Activated naive CD4-positive, alpha-beta T cell treated with anti-CD3 and anti-CD28 coated beads, Interleukin-2, amount 50 U/mL, for 16 hours (primary cell): ENCODE measurements at regions not wholly inside any gene's neighbourhood (a gene's known extent, or its start where the extent isn't known, plus 50 kb on each side); places are given as distances from the start of the nearest gene placed in this dataset.

Experiments used
- DNase-seq: peaks from one replicate; pipeline ENCODE4 v3.0.0-alpha.2; 2020

DNA sequence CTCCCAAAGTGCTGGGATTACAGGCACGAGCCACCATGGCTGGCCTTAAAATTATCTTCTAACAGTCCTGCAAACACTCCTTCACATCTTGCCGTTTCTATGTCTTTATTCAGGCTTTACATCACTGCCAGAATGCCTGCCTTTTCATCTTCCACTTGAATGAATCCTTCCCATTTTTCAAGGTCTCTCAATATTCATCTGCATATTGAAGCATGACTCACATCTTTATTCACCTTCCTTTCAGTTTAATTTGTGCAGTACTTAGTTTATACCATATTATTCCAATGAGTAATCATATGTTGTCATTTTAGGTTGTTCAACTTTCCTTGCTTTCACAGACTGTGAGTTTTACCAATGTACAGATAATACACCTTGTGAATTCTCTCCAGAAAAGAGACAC lies 510.1 kb upstream of the PIK3C3 start:
- DNase-seq: no peak

DNA sequence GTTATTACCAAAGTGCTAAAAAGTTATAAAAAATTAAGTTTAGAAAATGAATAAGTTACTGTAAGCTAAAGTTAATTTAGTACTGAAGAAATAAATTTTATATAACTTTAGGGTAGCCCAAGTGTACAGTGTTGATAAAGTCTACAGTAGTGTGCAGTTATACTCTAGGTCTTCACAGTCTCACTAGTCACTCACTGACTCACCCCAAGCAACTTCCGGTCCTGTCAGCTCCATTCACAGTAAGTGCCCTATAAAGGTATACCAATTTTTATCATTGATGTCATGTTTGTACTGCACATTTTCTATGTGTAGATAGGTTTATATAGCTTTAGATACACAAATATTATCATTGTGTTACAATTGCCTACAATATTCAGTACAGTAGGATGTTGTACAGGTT lies 518.3 kb upstream of the PIK3C3 start:
- DNase-seq: no peak

DNA sequence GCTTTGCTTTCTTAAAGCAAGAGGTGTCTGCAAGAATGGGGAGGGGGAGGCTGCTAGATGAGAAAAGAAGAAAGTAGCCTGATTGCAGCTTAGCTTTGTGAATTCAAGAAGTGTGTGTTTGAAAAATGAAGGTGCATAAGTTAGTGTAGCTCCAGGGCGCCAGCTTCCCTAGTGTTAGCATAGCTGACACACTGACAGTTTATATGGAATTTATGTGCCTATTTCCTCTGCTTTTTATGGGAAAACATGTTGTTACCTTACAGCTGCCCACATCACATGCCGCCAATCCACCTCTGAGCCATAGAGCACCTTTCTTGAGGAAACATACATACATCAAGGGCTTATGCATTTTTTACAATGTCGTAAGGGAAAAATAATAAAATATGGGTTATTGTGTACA lies 536.4 kb upstream of the PIK3C3 start:
- no peak for DNase-seq

DNA sequence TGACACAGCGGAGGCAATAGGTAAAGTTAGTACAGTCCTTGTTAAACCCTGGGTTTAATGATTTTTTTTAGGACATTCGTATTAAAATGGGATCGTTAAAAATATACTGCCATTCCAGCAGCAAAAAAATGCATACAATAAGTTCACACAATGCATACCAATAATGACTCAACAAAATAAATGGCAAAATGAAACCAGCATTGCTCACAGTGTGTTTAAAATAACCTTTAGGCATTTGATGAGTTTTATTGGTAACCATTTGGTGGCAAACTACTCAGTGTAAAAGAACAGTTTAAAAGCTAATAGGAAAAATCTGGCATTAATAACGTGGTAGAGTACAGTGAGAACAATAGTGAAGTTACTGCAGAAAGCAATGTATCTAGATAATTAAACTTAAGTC lies 539.0 kb upstream of the PIK3C3 start:
- no peak for DNase-seq

DNA sequence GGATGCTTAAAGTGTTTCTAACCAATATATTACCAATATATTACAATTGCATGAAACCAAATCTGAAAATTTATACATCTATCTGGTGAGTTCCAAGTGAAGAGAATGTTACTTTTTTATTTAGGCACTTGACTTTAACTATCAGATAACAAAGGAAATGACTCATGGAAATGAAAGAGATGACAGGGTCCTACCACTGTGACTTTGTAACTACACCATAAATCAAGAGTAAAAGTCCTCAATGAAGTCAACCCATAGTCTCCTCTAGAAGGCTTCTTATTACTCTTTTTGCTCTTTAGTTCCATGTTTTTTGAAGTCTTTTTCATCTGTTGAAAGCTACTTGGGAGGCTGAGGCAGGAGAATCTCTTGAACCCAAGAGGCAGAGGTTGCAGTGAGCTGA lies 545.0 kb upstream of the PIK3C3 start:
- no peak for DNase-seq

DNA sequence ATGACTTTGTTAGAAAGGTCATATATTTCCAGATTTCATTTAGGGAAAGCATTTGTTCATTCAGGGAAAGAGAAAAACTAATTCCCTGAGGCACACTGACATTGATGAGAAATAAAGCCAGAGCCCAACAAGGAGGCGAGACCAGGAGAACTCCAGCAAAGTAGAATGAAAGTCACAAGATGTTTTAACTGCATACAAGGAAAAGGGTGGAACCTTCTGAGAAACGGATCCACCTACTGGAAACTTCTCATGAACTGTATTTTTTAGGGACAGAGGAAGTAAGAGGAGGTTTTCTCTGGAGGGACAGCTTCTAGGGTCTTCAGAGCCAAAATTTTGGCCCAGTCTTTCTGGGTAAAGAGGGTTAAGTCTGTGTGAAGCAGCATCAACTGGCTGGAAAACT lies 548.2 kb upstream of the PIK3C3 start:
- no peak for DNase-seq

DNA sequence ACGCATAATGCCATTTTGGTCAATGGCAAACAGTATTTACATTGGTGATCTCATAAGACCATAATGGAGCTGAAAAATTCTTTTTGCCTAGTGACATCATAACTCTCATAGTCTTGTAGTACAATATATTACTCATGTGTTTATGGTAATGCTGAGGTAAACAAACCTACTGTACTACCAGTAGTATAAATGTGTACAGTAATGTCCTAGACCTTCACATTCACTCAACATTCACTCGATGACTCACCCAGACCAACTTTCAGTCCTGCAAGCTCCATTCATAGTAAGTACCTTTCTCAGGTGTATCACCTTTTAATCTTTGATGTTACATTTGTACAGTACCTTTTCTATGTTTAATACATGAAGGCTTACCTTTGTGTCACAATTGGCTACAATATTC lies 558.2 kb upstream of the PIK3C3 start:
- no peak for DNase-seq

DNA sequence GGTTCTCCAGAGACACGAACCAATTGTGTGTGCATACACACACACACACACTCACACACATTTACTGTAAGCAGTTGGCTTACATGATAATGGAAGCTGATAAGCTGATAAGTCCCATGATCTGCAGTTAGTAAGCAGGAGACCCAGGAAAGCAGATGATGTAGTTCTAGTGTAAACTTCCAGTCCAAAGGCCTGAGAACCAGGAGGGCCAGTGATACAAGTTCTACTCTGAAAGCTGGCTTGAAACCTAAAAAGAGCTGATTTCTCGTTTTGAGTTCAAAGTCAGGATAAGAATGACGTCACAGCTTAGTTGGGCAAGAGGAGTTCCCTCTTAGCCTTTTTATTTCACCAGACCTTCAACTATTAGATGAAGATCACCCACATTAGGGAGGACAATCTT lies 558.8 kb upstream of the PIK3C3 start:
- no peak for DNase-seq

DNA sequence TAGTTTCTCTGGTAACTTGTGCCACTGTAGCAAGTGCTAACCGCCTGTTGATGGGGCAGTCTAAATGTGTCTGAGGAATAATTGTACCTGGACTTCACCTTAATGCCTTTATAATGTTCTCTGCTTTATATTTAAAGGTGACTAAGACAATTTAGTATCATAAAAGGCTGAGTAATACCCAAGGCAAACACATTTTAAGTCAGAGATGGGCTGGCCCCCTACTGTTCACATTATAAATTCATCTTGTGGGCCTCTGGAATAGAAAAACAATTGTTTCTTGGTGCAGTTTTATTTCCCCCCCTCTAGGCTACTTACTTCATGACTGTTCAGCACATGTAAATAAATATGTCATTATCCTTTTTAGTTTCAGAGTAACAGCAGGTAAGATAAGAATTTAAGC lies 559.3 kb upstream of the PIK3C3 start:
- DNase-seq: no peak

DNA sequence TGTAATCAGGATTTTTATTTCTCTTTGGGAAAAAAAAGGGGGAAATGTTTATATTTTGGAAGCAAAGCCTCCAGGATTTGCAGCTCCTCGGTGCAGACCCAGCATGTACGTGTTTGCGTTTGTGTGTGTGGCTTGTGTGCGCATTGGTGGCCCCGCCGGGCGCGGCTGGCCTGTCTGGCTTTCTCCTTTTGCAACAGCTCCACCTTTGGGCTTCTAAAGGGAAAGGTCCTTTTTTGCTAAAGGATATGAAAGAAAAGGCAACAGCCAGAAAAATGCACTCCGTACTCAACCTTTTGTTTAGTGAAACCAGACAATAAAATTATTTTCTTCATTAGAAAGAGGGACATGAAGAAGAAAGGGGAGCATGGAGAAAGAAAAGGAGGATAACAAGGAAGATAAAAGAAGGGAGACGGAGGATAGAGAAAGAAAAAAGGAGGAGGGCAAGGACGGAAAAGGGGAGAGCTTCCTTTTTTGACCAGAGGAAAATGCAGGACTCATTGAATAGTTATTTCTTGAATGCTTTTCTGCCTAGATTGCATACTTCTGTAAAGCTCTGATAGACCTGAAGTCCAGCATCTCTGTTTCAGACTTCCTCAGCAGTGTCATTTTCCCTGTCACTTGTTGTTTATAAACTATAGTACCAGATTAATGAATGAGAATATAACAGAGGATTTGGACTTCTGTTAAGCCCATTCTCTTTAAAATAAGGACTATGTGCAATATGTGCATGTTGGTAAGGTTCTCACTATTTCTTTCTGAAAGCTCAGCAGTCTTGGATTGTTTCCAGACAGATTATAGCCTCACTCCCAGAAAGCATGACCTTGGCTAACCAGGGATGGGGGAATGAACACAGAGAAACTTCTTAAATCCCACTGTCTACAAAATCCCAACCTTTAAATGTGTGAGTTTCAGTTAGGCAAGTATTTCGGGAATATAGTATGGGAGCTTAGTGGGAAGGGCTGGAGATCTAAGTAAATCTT lies 563.1 kb upstream of the PIK3C3 start:
- no peak for DNase-seq

DNA sequence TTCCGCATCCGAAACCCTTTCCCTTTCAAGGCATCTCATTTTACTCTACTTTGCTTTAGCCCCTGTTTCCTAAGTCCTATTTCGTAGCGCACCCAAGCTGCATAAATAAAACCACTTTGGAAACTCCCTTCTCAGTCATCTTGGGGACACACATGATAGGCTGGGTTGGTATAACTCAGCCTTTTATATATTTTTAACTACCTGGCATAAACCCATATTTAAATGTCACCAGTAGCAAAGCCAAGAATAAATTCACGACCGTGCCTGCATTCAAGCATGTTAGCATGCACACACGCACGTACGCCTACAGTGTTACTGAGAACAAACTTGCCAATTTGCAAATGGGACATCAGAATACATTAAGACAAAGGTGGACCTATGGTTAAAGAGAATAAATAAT lies 564.7 kb upstream of the PIK3C3 start:
- DNase-seq: no peak

DNA sequence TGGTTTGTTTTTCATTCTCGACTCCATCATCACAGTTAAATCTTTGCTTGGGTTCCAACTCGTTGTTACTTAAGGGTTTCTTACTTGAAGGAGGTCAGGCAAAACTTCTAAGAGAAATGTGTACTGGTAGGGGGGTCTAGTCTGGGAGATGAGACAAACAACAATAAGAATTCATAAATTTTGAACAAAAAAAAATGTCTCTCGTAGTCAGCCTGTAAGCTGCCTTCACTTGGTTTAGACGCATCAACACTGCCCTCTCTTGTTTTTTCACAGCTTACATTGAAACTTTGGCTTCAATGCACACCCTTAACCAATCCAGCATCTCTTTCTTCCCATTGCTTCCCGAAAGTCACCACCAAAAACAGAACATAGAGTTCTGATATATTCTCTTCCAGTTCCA lies 576.4 kb upstream of the PIK3C3 start:
- no peak for DNase-seq

DNA sequence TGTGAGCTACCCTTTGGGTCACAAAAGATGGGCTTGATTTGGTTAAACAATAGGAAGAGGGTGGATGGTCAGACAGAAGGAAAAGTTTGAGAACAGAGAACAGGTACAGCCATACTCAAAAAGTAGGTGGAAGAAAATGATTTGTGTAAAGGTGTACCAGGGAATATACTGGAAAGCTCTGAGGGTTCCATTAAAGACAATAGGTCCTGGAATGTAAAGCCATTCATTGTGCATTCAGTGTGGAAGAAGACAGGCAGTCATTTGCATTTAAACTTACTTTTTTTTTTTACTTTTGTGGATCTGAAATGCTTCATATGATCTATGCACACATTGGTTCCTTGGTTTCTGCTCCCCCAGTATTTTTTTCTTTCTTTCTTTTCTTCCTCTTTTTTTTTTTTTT lies 581.4 kb upstream of the PIK3C3 start:
- DNase-seq: no peak

DNA sequence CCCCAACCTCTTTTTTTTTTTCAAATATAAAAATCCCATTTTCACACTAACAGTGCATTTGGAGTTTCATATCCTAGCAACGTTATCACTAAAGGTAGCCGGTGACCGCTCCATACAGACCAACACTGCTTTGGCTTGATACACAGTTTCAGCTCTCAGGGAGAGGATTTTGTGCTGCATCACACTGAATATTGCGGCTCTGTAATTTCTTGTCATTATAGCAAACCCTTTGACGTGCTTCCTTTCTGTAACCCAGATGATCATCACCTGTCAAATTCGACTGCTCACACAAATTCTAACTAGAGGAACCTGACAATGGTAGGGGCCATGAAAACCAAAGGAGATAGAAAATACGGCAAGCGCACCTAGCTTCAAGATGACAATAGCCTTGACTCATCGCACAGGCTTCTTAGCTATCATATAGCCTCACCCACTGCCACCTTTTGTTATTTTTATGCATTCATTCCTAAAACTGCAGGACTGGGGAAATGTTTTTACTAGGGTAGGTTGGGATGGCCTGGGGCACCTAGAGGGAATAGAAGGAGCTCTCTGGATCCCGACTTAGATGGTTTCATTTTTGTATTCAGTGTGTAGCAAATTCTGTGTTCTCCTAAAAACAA lies 582.9 kb upstream of the PIK3C3 start:
- no peak for DNase-seq

DNA sequence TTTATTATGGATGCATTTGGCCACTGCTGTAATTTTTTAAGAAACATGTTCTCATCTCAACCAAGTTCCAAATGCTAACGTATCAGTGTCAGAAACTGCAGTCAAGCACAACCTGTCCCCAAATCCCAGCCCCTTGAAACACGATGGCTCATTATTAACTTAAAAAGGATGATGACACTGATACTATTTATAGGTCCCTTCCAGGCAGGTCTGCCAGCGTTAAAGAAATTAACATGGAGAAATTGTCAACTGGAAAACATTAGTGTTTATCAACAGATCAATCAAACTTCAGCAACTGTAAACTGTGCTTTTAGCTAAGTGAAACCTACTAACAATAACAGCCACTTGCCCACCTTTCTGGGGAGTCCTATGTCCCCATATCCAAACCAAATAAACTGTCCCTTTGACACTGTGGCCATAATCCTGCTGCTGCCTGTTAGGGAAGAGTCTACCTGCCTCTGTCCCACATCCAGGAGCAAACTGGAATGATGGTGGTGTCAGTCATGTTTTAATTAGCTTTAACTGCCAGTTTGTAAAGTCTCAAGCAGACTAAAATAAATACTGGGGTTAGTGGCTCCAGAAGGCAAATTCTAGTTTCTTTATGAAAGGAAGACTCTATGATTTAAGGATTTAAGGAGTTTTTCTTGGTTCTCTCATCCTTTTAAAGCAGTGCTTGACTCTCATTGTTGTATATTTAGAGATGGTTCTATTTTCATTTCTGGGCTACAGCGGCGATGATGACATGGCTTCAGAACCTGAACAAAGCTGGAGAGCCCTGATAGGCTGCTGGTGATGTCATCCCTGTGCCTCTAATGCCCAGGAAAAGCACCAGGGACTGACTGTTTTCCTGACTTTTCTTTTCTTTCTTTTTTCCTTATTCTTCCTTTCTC lies 583.6 kb upstream of the PIK3C3 start:
- DNase-seq: no peak

DNA sequence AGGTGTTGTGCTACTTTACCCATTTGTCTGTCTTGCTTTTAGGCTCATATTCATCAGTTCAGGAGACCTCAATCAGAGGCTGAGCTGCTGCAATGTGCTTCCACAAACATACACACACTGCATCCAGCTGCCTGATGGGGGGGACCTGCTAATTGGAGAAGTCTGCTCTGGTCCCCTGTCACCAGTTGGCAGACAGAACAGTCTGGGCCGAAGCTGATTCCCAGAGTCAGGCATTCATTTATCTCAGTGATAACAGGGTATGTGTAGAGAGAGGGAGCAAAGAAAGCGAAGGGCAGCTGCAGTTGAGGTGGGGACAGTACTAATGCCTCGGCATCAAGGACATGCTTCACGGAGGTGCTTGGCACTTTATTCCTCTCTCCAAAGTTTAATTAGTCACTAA lies 584.3 kb upstream of the PIK3C3 start:
- no peak for DNase-seq

DNA sequence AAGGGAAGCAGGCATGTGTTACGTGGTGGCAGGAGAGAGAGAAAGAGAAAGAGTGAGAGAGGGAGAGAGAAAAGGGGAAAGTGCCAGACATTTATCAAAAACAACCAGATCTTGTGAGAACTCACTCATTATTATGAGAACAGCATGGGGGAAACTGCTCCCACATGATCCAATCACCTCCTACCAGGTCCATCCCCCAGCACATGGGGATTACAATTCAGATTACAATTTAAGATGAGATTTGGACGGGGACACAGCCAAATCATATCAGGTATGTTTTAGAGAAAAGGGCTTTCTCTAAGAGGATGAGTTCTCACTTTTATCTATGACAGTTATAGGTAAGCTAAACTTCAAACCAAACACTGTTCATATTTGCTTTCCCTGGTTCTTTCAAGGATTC lies 597.3 kb upstream of the PIK3C3 start:
- DNase-seq: no peak

DNA sequence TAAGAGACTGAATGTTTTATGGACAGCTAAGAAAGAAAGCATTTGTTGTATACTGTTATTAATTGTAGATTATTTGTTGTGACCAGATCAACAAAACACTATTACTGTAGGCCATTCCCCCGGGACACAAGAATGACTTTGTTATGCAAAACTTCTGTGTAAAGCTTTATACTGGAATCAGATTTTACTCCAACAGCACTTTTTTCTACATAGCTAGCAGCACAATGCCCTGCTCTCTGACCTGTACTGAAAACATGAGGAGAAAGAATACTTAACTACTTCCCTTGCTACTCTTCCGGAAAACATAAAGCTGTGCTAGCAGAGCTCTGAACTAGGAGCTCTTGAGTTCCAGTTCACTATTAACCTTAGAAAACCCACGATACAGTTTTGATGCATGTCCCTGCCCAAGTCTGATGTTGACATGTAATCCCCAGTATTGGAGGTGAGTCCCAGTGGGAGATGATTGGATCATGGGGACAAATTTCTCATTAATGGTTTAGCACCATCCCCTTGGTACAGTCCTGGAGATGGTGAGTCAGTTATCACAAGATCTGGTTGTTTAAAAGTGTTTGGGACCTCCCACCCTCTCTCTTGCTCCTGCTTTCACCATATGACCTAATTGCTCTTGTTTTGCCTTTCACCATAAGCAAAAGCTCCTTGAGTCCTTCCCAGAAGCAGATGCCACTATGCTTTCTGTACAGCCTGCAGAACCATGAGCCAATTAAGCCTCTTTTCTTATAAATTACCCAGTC lies 601.1 kb upstream of the PIK3C3 start:
- DNase-seq: no peak

DNA sequence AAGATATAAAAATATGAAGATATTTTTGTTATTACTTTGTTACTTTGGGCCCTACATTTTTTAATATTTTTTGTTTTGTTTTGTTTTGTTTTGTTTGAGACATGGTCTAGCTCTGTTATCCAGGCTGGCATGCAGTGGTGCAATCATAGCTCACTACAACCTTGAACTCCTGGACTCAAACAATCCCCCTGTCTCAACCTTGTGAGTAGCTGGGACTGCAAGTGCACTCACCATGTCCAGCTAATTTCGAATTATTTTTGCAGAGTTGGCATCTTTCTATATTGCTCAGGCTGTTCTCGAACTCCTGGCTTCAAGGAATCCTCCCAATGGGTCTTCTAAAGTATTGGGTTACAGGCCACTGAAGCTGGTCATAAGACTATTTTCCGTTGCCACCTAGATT lies 603.6 kb upstream of the PIK3C3 start:
- DNase-seq: no peak

DNA sequence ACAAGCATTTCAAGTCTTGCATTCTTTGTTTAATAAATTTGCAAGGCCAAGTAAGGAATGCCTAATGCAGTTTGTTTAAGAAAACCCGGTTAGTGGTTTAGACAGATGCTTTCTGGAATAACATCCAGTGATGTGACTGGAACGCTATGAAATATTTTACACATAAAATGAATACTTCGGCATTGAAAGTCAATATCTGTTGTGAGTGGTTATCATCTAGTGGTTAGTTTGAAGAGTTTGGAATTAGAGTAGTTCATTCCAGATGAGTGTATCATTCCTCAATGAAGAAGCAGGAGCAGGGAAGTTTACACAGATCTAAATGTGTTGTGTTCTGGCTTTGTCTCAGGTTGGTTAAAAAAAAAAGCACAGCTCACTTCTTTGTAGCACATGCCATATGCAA lies 608.0 kb upstream of the PIK3C3 start:
- no peak for DNase-seq

DNA sequence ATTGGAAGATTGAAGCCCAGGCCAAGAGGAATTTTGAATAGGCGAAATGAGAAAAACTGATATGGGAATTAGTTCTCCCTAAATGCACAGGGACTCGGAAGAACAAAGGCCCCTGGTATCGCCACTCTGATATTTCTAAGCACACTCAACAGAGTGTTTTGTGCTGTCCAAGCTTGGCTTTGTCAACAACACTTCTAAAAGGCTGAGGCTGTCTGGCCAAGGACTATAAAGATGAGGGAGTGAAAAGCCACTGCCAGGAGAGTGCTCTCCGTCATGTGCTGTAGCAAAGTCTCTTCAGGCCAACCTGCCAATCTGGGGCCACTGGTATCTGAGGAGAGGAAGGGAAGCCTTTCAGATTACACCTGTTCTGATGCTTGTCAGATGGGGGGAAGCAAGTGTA lies 611.2 kb upstream of the PIK3C3 start:
- no peak for DNase-seq

DNA sequence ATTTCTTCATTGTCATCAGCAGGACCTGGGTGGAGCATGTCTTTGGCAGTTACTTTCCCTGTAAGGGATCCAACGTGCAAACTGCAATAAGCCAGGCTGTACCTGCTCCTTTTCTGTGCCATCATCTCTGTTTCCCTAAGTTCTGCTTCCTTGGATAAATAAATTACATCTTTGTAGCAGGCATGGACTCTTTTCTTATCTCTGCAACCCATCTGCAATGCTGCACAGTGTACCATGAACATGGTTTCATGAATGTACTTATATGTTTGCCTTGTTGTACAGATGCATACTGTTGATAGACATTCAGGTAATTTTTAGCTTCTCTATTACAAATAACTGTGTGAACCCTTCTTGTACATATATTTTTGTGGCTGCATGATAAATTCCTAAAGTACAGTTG lies 616.7 kb upstream of the PIK3C3 start:
- no peak for DNase-seq

DNA sequence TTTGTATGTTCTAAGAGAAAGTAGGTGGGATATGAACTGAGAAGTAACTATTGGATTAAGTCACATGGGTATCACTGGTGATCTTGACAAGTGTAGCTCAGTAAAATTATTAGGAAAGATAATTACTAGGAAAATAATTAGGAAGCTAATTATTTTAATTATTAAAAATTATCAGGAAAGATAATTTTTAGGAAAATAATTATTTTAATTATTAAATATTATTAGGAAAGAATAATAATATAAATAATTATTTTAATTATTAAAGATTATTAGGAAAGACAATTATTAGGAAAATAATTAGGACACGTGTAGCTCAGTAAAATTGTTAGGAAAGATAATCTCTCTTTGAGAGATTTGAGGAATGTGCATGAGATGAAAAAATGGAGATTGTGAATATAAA lies 623.4 kb upstream of the PIK3C3 start:
- no peak for DNase-seq
